Adrenal gland (tissue), 9 donors: ENCODE measurements at regions not wholly inside any gene's neighbourhood (a gene's known extent, or its start where the extent isn't known, plus 50 kb on each side); places are given as distances from the start of the nearest gene placed in this dataset.

ENCODE experiments used
- DNase-seq, 7 donors: peaks; one replicate each; pipeline ENCODE4 v3.0.0-alpha.2; 2019 to 2020
- H3K27ac ChIP-seq, 5 donors: fragments of 200-600 bp; sonication (generic) in 4 of 5; 1 replicate in 3 of 5; 2 replicates in 2 of 5; pipeline versions ENCODE4 v1.5.1 to v1.8.0; 2016 to 2020; ENCODE audit warnings: mild to moderate bottlenecking in 1 of 5
- H3K27me3 ChIP-seq: fragments of 200-600 bp; 2 replicates; pipeline ENCODE4 v1.8.0; 2021
- H3K36me3 ChIP-seq, 2 donors: fragments of 200-600 bp; replicated peaks in 1 of 2; 1 replicate in 1 of 2; 2 replicates in 1 of 2; pipeline versions ENCODE4 v1.5.1 to v1.8.0; 2018 to 2022
- H3K4me1 ChIP-seq, 2 donors: fragments of 200-600 bp; replicated peaks in 1 of 2; 1 replicate in 1 of 2; 2 replicates in 1 of 2; pipeline versions ENCODE4 v1.5.1 to v1.8.0; 2018 to 2021
- H3K4me3 ChIP-seq, 4 donors: fragments of 200-600 bp; sonication (generic) in 3 of 4; one replicate each; pipeline ENCODE4 v1.5.1; 2016 to 2018
- H3K9me3 ChIP-seq, 3 donors: fragments of 200-600 bp; sonication (generic) in 1 of 3; replicated peaks in 1 of 3; 1 replicate in 2 of 3; 2 replicates in 1 of 3; pipeline versions ENCODE4 v1.5.1 to v1.8.0; 2016 to 2021
- CTCF ChIP-seq, 6 experiments: fragments of 450-650 bp in 4 of 6; fragments of 200-600 bp in 2 of 6; sonication (generic) in 1 of 6; IDR thresholded peaks; 1 replicate in 5 of 6; 2 replicates in 1 of 6; pipeline versions ENCODE4 v1.5.1 to v1.8.0; 2016 to 2021; ENCODE audit warnings: antibody characterized with exemption in 6 of 6, mild to moderate bottlenecking in 2 of 6, moderate library complexity in 1 of 6
- POLR2A ChIP-seq, 2 donors: fragments of 450-650 bp; IDR thresholded peaks; one replicate each; pipeline ENCODE4 v1.6.1; 2017; ENCODE audit warnings: antibody characterized with exemption in 2 of 2, mild to moderate bottlenecking in 2 of 2, moderate library complexity in 1 of 2
- WGBS, 4 donors: extraction: QIAGEN DNeasy Blood & Tissue Kit in 2 of 4; methylation state at CpG; one replicate each; pipeline versions ENCODE4 v1.1.5 to v1.1.7; 2013 to 2017; 5-methylcytosine and 5-hydroxymethylcytosine counted together
- intact Hi-C, 2 donors: fragments of 100-400 bp; cut with DNase I; formaldehyde crosslinking; loops; one replicate each; pipeline versions ENCODE4 v1.14.1 to v1.15.0; 2022 to 2023
- donor health status: healthy with polysubstance abuse.
- donor health status: Bipolar disorder and iron deficiency.
- donor health status: DM: yes; HTN: yes; CAD: no.
- donor health status: DM: no; HTN: no; CAD: no.
- donor health status: DM: no; HTN: no; CAD: no.

DNA sequence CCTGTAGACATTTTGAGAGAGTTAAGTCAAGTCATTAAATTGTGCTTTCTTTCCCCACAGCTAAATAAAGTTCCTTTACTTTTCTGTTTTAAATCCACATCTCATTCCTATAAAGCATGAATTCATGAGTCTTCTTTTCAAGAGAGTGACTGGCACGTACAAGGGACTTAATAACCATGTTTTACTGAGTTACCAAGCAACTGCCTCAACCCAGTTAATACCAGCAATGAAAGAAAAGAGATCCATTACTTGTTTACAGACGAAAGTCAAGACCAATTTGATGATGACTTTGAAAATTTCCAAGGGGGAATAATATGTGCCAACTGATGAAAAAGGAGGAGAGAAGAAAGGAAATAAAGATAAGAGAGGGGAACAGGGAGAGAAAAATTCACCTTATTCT, 1082.5 kb upstream of the GYPC start:
- TF ChIP-seq POLR2A (IDR thresholded peaks at IDR 0.05) (no peak), CTCF (IDR thresholded peaks at IDR 0.05) (no peak)
- DNase-seq: no peak
- Histone ChIP-seq H3K4me1 (no peaks in the 10 kb centered on the region), H3K36me3 (no peaks in the 10 kb centered on the region), H3K27me3 (no peaks in the 10 kb centered on the region), H3K9me3 (no peaks in the 10 kb centered on the region), H3K27ac (no peak overlapping the region), H3K4me3 (no peak overlapping the region)
- WGBS, 4 donors: 52 to 63% (median 55%) methylated on average over 2 of the region's 2 CpGs
- intact Hi-C loops: no loop called here

GRCh38 chr2:125576558-125576957, 1079.4 kb upstream of the GYPC start:
- no peaks in the 10 kb centered on the region for H3K4me1 ChIP-seq
- no peaks in the 10 kb centered on the region for H3K9me3 ChIP-seq
- no peak overlapping the region for H3K27ac ChIP-seq
- WGBS, 4 donors: 68 to 78% (median 74%) methylated on average over 3 of the region's 3 CpGs
- H3K4me3 ChIP-seq: no peak overlapping the region
- intact Hi-C loops: no loop called here
- H3K36me3 ChIP-seq: no peaks in the 10 kb centered on the region
- TF ChIP-seq POLR2A (IDR thresholded peaks at IDR 0.05) (no peak), CTCF (IDR thresholded peaks at IDR 0.05) (no peak)
- H3K27me3 ChIP-seq: no peaks in the 10 kb centered on the region
- no peak for DNase-seq

- TF ChIP-seq POLR2A (IDR thresholded peaks at IDR 0.05) (no peak), CTCF (IDR thresholded peaks at IDR 0.05) (no peak)
- 26 to 39% (median 31%) methylated on average over 4 of the region's 4 CpGs for WGBS, 4 donors
- Histone ChIP-seq H3K9me3 (no peaks in the 10 kb centered on the region), H3K4me3 (no peak overlapping the region), H3K4me1 (no peaks in the 10 kb centered on the region), H3K27ac (no peak overlapping the region), H3K27me3 (no peaks in the 10 kb centered on the region), H3K36me3 (no peaks in the 10 kb centered on the region)
- DNase-seq: no peak
- intact Hi-C loops: no loop called here
These were observed 1074.4 kb upstream of the GYPC start for GRCh38 chr2:125581557-125581956.

DNA sequence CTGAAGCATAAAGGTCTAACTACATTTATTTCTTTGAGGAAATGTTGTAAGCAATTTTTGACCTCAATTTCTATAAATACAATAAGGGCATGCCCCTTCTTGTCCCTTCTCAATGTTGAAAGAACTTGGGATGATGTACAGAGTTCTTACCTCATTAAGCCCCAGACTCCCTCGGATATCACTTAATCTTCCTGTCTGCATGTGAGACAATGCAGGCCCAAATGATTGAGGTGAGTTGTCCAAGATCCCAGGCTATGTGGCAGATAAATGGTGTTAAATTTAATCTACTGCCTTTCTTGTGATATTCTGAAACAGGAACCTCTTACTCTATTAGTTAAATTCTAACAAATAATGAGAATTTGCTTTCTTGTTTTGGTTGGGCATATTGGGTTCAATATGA, 1073.4 kb upstream of the GYPC start:
- Histone ChIP-seq H3K4me1 (no peaks in the 10 kb centered on the region), H3K36me3 (no peaks in the 10 kb centered on the region), H3K27ac (no peak overlapping the region), H3K9me3 (no peaks in the 10 kb centered on the region), H3K27me3 (no peaks in the 10 kb centered on the region), H3K4me3 (no peak overlapping the region)
- intact Hi-C loops: no loop called here
- TF ChIP-seq CTCF (IDR thresholded peaks at IDR 0.05): no peak
- no peak for TF ChIP-seq POLR2A (IDR thresholded peaks at IDR 0.05)
- no peak for DNase-seq
- WGBS, 4 donors: 35 to 68% (median 51%) methylated on average over 1 of the region's 1 CpG
